ENCODE measurements at regions not wholly inside any gene's neighbourhood (a gene's known extent, or its start where the extent isn't known, plus 50 kb on each side); places are given as distances from the start of the nearest gene placed in this dataset.
"Not testable (repeated sequence)": the region's sequence is repeated elsewhere in the genome, so short reads cannot be mapped to it uniquely, and the experiment has no call there.

DNA sequence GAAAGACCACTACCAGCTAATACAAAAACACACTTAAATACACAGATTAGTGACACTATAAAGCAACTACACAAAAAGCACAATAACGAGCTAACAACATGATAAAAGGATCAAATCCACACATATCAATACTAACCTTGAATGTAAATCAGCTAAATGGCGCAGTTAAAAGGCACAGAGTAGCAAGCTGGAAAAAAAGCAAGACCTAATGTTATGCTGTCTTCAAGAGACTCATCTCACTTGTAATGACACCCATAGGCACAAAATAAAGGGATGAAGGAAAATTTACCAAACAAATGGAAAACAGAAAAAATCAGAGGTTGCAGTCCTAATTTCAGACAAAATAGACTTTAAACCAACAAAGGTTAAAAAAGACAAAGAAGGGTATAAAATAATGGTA lies 86.3 kb downstream of the NUS1 start:
- DNase-seq (ENCODE audit: low spot score), result no peak

DNA sequence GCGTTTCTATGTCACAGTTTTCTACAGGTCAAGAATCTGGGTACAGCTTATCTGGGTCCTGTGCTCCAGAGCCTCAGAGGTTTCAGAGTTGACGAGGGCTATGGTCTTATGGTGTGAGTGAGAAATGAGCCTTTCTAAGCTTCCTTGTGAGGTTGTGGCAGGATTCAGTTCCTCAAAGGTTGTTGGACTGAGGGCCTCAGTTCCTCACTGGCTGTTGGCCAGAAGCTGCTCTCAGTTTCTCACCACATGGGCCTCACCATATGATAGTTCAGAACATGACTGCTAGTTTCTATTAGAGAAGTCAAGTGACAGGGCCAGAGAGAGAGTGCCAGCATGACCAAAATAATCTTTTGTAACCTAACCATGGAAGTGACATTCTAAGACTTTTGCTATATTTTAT lies 96.1 kb downstream of the NUS1 start:
- DNase-seq (ENCODE audit: low spot score), result no peak

DNA sequence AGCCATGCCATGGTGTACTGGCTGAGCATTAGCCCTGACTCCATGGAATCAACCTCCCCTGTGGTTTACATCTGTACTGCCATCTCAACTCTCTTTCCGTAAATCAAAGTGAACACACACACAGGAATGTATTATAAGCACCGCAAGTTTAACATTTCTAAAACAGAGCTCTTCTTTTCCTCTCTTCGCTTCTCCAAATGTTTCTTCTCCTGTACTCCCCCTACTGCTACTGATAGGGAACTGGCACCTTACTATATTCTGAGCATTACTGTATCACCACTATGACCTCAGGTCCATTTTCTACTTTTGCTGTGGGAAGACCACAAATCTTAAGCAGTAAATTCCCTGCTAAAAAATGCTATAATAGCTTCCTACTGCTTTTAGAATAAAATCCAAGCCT lies 101.2 kb downstream of the NUS1 start:
- no peak for DNase-seq (ENCODE audit: low spot score)

DNA sequence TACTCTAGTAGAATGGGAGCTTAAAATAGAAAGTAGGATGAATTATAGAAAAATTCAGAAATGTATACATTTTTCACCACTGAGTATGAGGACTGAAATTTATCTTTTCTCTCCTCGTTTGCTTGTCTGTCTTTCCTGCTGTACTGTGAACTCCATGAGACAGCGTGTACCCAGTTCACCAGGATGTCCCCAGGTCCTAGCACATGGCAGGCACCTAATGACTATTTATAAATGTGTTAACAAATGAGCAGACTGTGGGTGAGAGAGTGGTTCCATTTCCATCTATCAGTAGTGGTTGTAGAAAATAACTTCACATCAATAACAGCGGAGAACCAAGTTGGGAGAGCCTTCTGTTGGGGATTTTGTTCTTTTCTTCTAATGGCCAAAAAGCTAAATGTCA lies 106.3 kb downstream of the NUS1 start:
- DNase-seq (ENCODE audit: low spot score), result no peak

DNA sequence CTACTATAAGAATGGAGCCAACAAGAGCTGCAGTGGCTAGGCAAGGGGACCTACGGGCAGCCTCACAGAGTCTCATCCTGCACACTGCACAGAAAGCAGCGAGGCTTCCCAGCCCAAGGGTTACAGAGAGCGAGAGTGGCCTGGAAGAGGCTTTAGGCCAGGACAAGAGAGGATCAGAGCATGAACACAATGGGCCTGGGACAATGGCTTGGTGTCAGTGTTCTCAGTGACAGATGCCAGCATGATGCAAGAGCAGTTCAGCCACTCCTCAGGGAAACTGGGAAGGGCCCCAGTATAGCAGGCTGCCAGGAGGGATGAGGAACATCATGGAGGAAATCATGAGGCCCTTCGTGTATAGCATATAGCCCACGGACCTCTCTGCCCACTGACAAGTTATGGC lies 108.0 kb downstream of the NUS1 start:
- DNase-seq (ENCODE audit: low spot score), result no peak

DNA sequence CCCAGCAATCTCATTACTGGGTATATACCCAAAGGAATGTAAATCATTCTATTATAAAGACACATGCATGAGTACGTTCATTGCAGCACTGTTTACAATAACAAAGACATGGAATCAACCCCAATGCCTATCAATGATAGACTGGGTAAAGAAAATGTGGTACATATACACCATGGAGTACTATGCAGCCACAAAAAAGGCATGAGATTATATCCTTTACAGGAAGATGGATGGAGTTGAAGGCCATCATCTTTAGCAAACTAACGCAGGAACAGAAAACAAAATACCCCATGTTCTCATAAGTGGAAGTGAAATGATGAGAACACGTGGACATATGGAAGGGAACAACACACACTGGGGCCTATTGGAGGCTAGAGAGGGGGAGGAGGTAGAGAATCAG lies 115.7 kb downstream of the NUS1 start:
- DNase-seq (ENCODE audit: low spot score), result no peak

DNA sequence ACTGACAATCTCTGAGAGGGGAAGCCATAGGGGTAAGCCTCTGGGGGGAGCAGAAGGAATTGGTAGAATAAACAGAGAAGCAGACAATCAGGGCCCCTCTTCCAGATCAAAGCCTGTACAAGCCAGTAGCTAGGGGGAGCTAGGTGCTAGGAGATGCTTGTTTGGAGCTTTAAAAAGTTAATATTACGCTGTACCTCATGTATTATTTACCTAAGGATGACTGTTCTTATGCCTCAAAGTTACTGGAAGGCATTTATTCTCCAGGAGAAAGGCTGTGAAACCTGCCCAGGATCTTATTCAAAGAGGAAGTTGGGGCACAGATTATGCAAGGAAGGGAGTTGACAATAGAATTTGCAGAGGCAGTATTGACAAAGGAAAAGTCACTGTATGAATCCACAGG lies 111.8 kb upstream of the SLC35F1 start:
- no peak for DNase-seq (ENCODE audit: low spot score)

DNA sequence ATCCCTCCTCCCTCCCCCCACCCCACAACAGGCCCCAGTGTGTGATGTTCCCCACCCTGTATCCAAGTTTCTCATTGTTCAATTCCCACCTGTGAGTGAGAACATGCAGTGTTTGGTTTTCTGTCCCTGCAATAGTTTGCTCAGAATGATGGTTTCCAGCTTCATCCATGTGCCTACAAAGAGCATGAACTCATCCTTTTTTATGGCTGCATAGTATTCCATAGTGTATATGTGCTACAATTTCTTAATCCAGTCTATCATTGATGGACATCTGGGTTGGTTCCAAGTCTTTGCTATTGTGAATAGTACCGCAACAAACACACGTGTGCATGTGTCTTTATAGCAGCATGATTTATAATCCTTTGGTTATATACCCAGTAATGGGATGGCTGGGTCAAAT lies 108.2 kb upstream of the SLC35F1 start:
- DNase-seq (ENCODE audit: low spot score), result not testable (repeated sequence)

DNA sequence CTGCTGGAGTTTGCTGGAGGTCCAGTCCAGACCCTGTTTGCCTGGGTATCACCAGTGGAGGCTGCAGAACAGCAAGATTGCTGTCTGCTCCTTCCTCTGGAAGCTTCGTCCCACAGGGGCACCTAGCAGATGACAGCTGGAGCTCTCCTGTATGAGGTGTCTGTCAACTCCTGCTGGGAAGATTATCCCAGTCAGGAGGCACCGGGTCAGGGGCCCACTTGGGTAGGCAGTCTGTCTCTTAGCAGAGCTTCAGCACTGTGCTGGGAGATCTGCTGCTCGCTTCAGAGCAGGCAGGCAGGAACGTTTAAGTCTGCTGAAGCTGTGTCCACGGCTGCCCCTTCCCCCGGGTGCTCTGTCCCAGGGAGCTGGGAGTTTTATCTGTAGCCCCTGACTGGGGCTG lies 96.8 kb upstream of the SLC35F1 start:
- no peak for DNase-seq (ENCODE audit: low spot score)

DNA sequence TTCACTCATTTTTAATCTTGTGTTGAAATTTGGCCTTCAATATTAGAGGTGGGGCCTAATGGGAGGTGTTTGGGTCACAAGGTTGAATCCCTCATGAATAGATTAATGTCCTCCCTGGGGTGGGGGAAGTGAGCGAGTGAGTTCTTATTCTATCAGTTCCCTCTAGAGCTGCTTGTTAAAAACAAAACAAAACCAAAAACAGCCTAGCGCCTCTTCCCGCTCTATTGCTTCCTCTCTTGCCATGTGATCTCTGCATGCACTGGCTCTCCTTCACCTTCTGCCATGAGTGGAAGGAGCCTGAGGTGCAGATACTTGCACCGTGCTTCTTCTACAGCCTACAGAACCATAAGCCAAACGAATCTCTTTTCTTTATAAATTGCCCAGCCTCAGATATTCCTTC lies 89.6 kb upstream of the SLC35F1 start:
- DNase-seq (ENCODE audit: low spot score), result no peak

DNA sequence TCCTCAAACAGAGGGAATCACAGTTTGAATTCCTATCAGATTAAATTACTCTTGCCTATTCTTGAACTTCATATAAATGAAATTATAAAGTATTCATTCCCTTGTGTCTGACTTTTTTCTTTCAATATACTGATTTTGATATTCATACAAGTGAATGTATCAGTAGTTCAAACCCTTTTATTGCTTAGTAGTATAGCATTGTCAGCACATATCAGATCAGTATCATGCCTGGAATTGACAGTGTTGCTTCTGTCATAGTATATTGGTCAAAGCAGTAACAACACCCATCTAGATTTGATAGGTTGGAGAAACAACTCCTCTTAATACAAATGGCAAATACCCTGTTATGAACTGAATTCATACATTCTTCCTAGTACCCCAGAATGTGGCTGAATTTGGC lies 89.1 kb upstream of the SLC35F1 start:
- no peak for DNase-seq (ENCODE audit: low spot score)

DNA sequence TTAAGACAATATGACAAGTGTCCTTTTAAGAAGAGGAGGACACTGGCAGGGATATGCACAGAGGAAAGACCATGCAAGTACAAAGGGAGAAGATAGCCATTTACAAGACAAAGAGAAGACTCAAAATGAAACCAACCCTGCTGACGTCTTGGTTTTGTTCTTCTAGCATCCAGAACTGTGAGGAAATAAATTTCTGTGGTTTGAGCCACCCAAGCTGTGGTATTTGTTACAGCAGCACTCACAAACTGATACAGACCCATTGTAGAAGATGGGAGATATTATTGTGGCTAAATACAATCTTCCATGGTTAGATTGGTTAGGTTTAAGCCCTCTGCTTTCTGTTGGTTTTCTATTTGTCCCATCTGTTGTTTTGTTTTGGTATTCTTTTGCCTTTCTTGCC lies 88.6 kb upstream of the SLC35F1 start:
- no peak for DNase-seq (ENCODE audit: low spot score)

DNA sequence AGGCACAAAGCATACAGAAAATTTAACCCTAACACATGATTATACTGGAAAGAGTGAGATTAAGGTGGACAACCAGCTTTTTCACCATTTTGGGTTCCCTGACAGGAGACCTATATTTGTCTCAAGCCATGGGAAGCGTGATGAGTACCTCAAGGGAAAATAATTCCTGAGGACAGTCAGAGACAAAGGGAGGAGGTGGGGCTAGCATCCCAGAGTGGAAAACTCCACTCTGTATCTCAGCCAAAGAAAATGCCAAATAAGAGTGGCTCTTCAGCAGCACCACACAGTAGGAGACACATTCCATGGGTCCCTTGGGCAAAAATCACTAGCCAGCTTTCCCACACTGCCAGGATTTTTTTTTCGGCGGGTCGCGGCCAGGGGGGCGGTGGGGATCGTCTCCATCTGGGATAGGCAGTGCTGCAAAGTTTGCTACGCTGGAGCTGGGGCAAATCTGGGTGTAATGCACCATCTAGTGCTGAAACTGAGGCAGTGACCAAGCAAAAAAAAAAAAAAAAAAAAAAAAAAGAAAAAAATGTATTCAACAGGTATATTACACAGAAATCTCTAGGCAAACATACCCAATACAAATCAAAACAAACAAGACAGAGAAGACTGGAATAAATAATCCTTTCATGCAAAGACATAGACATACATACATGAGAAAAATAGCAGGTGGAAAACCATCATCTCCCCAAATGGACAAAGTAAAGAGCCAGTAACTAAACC lies 77.3 kb upstream of the SLC35F1 start:
- no peak for DNase-seq (ENCODE audit: low spot score)

DNA sequence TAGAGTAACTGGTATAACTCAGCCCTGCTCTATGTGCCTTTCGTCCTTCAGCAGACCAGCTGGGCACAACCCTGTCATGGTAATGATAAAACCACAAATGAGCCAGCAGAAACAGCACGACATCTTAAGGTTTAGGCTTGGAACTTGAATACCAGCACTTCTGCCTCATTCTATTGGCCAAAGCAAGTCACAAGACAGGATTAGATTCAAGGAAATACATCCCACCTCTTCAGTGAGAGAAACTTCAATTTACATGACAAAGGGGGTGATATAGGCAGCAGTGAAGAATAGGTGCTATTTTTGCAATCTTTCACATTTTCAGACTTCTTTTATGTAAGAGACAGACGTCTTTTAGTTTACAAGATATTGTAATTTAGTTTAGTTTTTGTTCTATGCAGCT lies 69.8 kb upstream of the SLC35F1 start:
- DNase-seq (ENCODE audit: low spot score), result no peak

DNA sequence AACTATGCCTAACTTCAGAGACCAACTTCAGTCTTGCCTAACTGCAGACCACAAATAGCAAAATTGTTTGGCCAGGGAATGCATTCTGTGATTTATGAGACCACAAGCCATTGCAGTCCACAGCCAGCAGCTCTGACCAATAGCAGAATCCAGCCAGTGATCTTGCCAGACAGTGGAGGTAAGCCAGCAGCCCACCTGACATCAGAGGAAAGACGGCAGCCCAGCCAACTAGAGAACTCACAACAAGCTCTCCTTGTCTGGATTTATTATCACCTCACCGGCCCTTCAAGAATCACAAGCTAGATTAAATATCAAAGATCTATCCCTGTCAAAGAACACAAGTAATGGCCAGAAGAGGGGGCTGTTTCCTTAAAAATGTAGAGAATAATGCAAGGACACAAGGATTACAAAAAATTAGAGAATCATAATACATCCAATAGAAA lies 66.5 kb upstream of the SLC35F1 start:
- peak; percentile 35 for DNase-seq (ENCODE audit: low spot score)

DNA sequence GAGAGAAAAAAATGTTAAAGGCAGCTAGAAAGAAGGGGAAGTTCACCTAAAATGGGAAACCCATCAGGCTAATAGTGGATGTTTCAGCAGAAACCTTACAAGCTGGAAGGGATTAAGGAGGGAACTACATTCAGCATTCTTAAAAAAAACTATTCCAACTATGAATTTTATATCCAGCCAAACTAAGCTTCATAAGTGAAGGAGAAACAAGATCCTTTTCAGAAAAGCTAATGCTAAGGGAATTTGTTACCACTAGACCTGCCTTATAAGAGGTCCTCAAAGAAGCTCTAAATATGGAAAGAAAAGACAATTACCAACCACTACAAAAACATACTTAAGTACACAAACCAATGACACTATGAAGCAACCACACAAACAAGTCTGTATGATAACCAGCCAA lies 59.2 kb upstream of the SLC35F1 start:
- no peak for DNase-seq (ENCODE audit: low spot score)

DNA sequence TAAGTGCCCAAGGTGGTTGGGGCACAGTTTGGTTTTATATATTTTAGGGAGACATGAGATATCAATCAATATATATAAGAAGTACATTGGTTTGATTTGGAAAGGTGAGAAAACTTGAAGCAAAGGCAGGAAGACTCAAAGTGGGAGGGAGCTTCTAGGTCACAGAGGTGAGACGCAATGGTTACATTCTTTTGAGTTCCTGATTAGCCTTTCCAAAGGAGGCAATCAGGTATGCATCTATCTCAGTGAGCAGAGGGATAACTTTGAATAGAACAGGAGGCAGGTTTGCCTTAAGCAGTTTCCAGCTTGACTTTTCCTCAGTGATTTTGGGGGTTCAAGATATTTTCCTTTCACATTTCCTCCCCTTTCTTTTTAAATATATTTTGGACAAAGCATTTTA lies 58.0 kb upstream of the SLC35F1 start:
- DNase-seq (ENCODE audit: low spot score), result no peak

Measured in kidney capillary endothelial cell (primary cell).